Glutamatergic neuron (in vitro differentiated cells): ENCODE measurements at regions not wholly inside any gene's neighbourhood (a gene's known extent, or its start where the extent isn't known, plus 50 kb on each side); places are given as distances from the start of the nearest gene placed in this dataset.
"Not testable (repeated sequence)": the region's sequence is repeated elsewhere in the genome, so short reads cannot be mapped to it uniquely, and the experiment has no call there.

Experiments used
- DNase-seq: peaks from one replicate; pipeline ENCODE4 v3.0.0; 2022
- H3K27ac Mint-ChIP-seq: one replicate; pipeline ENCODE4 v1.8.0; 2020; ENCODE audit warnings: mild to moderate bottlenecking, mixed read lengths, inconsistent platforms; ENCODE audit not compliant: unreplicated experiment
- H3K27me3 Mint-ChIP-seq: one replicate; pipeline ENCODE4 v1.8.0; 2020; ENCODE audit warnings: mild to moderate bottlenecking, moderate library complexity, mixed read lengths, inconsistent platforms; ENCODE audit not compliant: unreplicated experiment
- H3K36me3 Mint-ChIP-seq: one replicate; pipeline ENCODE4 v1.8.0; 2020; ENCODE audit warnings: mild to moderate bottlenecking, mixed read lengths, inconsistent platforms; ENCODE audit not compliant: unreplicated experiment
- H3K4me1 Mint-ChIP-seq: one replicate; pipeline ENCODE4 v1.8.0; 2020; ENCODE audit warnings: mild to moderate bottlenecking, low read depth, mixed read lengths, inconsistent platforms; ENCODE audit not compliant: unreplicated experiment
- H3K4me3 Mint-ChIP-seq: one replicate; pipeline ENCODE4 v1.8.0; 2020; ENCODE audit warnings: mild to moderate bottlenecking, mixed read lengths, inconsistent platforms; ENCODE audit not compliant: unreplicated experiment
- H3K9me3 Mint-ChIP-seq: one replicate; pipeline ENCODE4 v1.8.0; 2020; ENCODE audit warnings: mild to moderate bottlenecking, moderate library complexity, mixed read lengths, inconsistent platforms; ENCODE audit not compliant: unreplicated experiment
- TF ChIP-seq, protein P1 (sequence below): fragments of 200-600 bp; sonication (generic); IDR thresholded peaks from one replicate; pipeline ENCODE4 v1.5.0; 2021; ENCODE audit not compliant: partially characterized antibody, unreplicated experiment

DNA sequence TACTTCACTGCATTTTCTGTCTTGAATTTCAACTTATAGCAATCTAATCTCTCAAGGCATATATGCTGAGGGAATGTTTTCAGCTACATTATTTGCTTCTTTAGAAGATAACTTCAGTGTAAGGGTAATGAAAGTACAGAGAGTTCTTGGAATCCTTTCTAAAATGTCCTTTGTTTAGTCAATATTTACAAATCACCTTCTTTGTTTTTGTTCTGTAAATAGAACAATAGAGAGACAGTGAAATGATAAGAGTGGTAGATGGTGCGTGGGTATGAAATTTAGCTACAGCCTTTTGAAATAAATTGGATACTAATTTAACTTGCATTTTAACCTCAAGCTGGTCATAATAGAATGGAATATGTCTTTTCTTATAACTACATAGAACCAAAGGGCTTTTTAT, 171.1 kb upstream of the MARCKS start:
- Mint-ChIP-seq H3K27me3 (peaks cover 2% of the 10 kb centered on the region), H3K4me1 (no peaks in the 10 kb centered on the region), H3K36me3 (no peaks in the 10 kb centered on the region), H3K9me3 (no peaks in the 10 kb centered on the region), H3K27ac (no peak overlapping the region), H3K4me3 (no peak overlapping the region)
- no peak for DNase-seq
- TF ChIP-seq, protein P1, sequence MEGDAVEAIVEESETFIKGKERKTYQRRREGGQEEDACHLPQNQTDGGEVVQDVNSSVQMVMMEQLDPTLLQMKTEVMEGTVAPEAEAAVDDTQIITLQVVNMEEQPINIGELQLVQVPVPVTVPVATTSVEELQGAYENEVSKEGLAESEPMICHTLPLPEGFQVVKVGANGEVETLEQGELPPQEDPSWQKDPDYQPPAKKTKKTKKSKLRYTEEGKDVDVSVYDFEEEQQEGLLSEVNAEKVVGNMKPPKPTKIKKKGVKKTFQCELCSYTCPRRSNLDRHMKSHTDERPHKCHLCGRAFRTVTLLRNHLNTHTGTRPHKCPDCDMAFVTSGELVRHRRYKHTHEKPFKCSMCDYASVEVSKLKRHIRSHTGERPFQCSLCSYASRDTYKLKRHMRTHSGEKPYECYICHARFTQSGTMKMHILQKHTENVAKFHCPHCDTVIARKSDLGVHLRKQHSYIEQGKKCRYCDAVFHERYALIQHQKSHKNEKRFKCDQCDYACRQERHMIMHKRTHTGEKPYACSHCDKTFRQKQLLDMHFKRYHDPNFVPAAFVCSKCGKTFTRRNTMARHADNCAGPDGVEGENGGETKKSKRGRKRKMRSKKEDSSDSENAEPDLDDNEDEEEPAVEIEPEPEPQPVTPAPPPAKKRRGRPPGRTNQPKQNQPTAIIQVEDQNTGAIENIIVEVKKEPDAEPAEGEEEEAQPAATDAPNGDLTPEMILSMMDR = no peak

DNA sequence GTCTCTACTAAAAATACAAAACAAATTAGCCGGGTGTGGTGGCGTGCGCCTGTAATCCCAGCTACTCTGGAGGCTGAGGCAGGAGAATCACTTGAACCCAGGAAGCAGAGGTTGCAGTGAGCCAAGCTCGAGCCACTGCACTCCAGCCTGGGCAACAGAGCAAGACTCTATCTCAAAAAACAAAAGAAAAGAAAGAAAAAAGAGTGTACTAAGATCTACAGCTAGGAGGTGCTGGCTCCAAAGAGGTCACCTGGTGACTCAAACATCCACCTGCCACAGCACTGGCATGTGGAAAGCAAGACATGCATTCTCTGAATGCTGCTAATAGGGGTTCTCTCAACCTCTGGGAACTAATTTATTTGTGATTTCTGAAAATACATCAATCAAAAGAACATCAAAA, 167.5 kb upstream of the MARCKS start:
- not testable (repeated sequence) for H3K4me1 Mint-ChIP-seq, H3K36me3 Mint-ChIP-seq, H3K27me3 Mint-ChIP-seq, H3K9me3 Mint-ChIP-seq, DNase-seq, H3K4me3 Mint-ChIP-seq, H3K27ac Mint-ChIP-seq

DNA sequence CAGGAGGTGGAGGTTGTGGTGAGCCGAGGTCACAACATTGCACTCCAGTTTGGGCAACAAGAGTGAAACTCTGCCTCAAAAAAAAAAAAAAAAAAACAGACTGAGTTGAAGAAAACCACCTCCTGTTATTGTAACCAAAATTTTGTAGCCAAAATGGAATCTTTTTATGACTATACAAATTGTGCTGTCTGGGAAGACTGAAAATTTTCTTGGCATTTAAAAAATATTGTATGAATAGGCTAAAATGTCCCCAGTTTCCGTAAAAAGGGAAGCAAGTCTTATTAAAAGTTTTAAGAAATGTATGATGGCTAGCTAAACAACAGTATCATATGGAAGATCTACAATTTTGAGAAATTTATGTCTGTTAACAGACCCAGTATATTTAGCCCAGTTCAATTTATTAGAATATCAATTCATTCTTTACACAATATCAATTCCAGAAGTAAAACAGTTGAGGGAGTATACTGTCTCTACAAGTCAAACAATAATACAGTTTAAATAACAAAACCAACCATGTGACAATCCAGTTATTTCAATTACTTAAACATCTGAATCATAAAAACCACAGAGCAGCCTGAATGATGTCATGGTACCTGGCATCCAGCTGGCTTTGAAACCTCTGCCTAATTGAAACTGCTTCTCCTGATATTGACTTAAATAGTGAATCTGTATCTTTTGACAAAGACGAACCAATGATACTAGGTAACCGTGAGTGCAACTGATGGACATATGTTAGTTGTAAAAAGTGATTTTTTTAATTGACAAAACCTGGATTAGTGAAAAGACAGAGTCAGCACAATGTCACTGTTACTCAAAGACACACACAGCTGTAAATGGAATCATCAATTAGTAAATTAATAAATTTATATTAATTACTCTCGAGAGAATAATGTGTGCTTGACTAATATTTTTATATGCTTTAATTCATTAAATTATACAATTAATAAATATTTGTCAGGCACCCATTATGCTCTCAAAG, 166.6 kb upstream of the MARCKS start:
- H3K27ac Mint-ChIP-seq = no peak overlapping the region
- no peaks in the 10 kb centered on the region for H3K4me1 Mint-ChIP-seq
- no peaks in the 10 kb centered on the region for H3K9me3 Mint-ChIP-seq
- H3K36me3 Mint-ChIP-seq = no peaks in the 10 kb centered on the region
- no peak for DNase-seq
- H3K4me3 Mint-ChIP-seq = no peak overlapping the region
- TF ChIP-seq, protein P1 = no peak
- H3K27me3 Mint-ChIP-seq = peaks cover 7% of the 10 kb centered on the region

DNA sequence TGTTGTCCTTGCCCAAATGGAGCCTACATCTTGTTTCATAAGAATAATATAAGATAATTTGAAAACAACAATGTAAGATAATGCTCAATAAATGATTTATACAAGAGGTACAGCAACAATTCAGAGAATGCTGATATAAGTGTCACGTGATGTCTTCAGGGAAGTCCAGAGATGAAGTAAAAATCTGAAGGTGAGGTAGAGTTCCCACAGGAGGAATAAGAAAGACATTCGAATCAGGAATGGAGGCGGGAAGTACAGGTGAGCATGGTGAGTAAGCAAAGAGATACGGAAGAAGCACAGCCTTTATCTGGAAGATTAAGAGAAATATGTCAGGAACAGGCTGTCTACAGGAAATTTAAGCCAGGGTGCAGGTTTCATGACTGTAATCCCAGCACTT, 165.9 kb upstream of the MARCKS start:
- TF ChIP-seq, protein P1 = no peak
- Mint-ChIP-seq H3K9me3 (no peaks in the 10 kb centered on the region), H3K27ac (no peak overlapping the region)

DNA sequence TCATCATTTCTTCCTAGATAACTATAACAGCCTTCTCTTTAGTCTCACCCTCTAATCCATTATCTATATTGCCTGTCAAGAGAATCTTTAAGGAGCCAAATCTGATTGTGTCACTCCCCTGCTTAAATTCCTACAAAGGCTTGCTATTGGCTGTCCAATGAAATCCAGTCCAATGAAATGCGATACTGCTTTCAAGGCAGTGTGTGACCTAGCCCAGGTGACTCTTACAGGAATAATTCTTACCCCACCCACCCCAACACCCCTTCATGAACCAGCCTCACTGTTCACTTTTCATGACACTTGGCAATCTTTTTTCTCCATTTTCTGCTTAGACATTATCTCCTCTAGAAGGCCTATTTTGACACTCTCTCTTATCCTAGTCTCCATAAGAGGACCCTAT, 163.3 kb upstream of the MARCKS start:
- TF ChIP-seq, protein P1 = no peak
- no peaks in the 10 kb centered on the region for H3K4me1 Mint-ChIP-seq
- no peaks in the 10 kb centered on the region for H3K36me3 Mint-ChIP-seq
- no peak overlapping the region for H3K27ac Mint-ChIP-seq
- DNase-seq = no peak
- H3K4me3 Mint-ChIP-seq = no peak overlapping the region
- H3K27me3 Mint-ChIP-seq = peaks cover 7% of the 10 kb centered on the region
- H3K9me3 Mint-ChIP-seq = no peaks in the 10 kb centered on the region

More for the DNA sequence above, 165.9 kb upstream of the MARCKS start:
- no peak overlapping the region for H3K4me3 Mint-ChIP-seq
- H3K36me3 Mint-ChIP-seq = no peaks in the 10 kb centered on the region
- H3K4me1 Mint-ChIP-seq = no peaks in the 10 kb centered on the region
- no peak for DNase-seq
- H3K27me3 Mint-ChIP-seq = peaks cover 7% of the 10 kb centered on the region
